ENCODE measurements at regions not wholly inside any gene's neighbourhood (a gene's known extent, or its start where the extent isn't known, plus 50 kb on each side); places are given as distances from the start of the nearest gene placed in this dataset.
"Not testable (repeated sequence)": the region's sequence is repeated elsewhere in the genome, so short reads cannot be mapped to it uniquely, and the experiment has no call there.

- no peak for DNase-seq (ENCODE audit: low spot score)
Observed at GRCh38 chrX:6990552-6991193, 156.8 kb upstream of the STS start.

GRCh38 chrX:6989858-6990257 is 157.7 kb upstream of the STS start:
- no peak for DNase-seq (ENCODE audit: low spot score)

GRCh38 chrX:6988694-6989093 is 158.8 kb upstream of the STS start:
- DNase-seq (ENCODE audit: low spot score), result not testable (repeated sequence)

- no peak for DNase-seq (ENCODE audit: low spot score)
Observed at GRCh38 chrX:6986915-6987314, 160.6 kb upstream of the STS start.

- no peak for DNase-seq (ENCODE audit: low spot score)
Observed at GRCh38 chrX:6985537-6985936, 162.0 kb upstream of the STS start.

- no peak for DNase-seq (ENCODE audit: low spot score)
Observed at GRCh38 chrX:6983207-6983955, 164.1 kb upstream of the STS start.

- no peak for DNase-seq (ENCODE audit: low spot score)
Observed at GRCh38 chrX:6981718-6982406, 165.7 kb upstream of the STS start.

- DNase-seq (ENCODE audit: low spot score), result no peak
Observed at GRCh38 chrX:6980981-6981380, 166.5 kb upstream of the STS start.

GRCh38 chrX:6968231-6968630 is 179.3 kb upstream of the STS start:
- no peak for DNase-seq (ENCODE audit: low spot score)

GRCh38 chrX:6965729-6966128 is 181.8 kb upstream of the STS start:
- DNase-seq (ENCODE audit: low spot score), result no peak

GRCh38 chrX:6962006-6962355 is 185.5 kb upstream of the STS start:
- DNase-seq (ENCODE audit: low spot score), result no peak

GRCh38 chrX:6961286-6962005 is 186.1 kb upstream of the STS start:
- DNase-seq (ENCODE audit: low spot score), result no peak

GRCh38 chrX:6959006-6959405 is 188.5 kb upstream of the STS start:
- DNase-seq (ENCODE audit: low spot score), result no peak

- DNase-seq (ENCODE audit: low spot score), result no peak
Observed at GRCh38 chrX:6954836-6955235, 192.7 kb upstream of the STS start.

- no peak for DNase-seq (ENCODE audit: low spot score)
Observed at GRCh38 chrX:6946168-6946567, 201.3 kb upstream of the STS start.

GRCh38 chrX:6941041-6941440 is 206.5 kb upstream of the STS start:
- DNase-seq (ENCODE audit: low spot score), result no peak

GRCh38 chrX:6932942-6933341 is 214.6 kb upstream of the STS start:
- DNase-seq (ENCODE audit: low spot score), result not testable (repeated sequence)

GRCh38 chrX:6930307-6930849 is 217.1 kb upstream of the STS start:
- no peak for DNase-seq (ENCODE audit: low spot score)

- DNase-seq (ENCODE audit: low spot score), result no peak
Observed at GRCh38 chrX:6924443-6925077, 223.0 kb upstream of the STS start.

- DNase-seq (ENCODE audit: low spot score), result no peak
Observed at GRCh38 chrX:6917666-6918065, 229.8 kb upstream of the STS start.

GRCh38 chrX:6910218-6910617 is 237.3 kb upstream of the STS start:
- DNase-seq (ENCODE audit: low spot score), result no peak

GRCh38 chrX:6909396-6909795 is 238.1 kb upstream of the STS start:
- no peak for DNase-seq (ENCODE audit: low spot score)

Measured in AG08395 (cell line).